ENCODE measurements at regions not wholly inside any gene's neighbourhood (a gene's known extent, or its start where the extent isn't known, plus 50 kb on each side); places are given as distances from the start of the nearest gene placed in this dataset.
"Not testable (repeated sequence)": the region's sequence is repeated elsewhere in the genome, so short reads cannot be mapped to it uniquely, and the experiment has no call there.

- TF ChIP-seq POLR2A (IDR thresholded peaks at IDR 0.05) (no peak), EP300 (IDR thresholded peaks at IDR 0.05) (no peak), CTCF (IDR thresholded peaks at IDR 0.05) (no peak)
- no peak for DNase-seq (ENCODE audit: low spot score in 2 of 2)
- H3K27me3 ChIP-seq: no peaks in the 10 kb centered on the region
- H3K4me3 ChIP-seq: no peak overlapping the region
- H3K9me3 ChIP-seq: peaks cover 0 to 49% (median 6%) of the 10 kb centered on the region in 4 donors
- 55 to 61% methylated on average over 2 of the region's 2 CpGs for WGBS, 2 donors
- H3K27ac ChIP-seq: no peak overlapping the region
- H3K36me3 ChIP-seq: no peaks in the 10 kb centered on the region
- no peaks in the 10 kb centered on the region for H3K4me1 ChIP-seq
Measured at GRCh38 chr1:157213836-157214235, 75.6 kb upstream of the ETV3 start.

- no peak for TF ChIP-seq EP300 (IDR thresholded peaks at IDR 0.05)
- no peak for TF ChIP-seq CTCF (IDR thresholded peaks at IDR 0.05)
- TF ChIP-seq POLR2A (IDR thresholded peaks at IDR 0.05): no peak
- 57 to 61% methylated on average over 2 of the region's 2 CpGs for WGBS, 2 donors
- peaks cover 0 to 35% (median 6%) of the 10 kb centered on the region in 4 donors for H3K9me3 ChIP-seq
Measured at GRCh38 chr1:157209514-157209913, 71.3 kb upstream of the ETV3 start.

GRCh38 chr1:157205982-157206381 lies 67.8 kb upstream of the ETV3 start:
- not testable (repeated sequence) for H3K4me1 ChIP-seq; H3K36me3 ChIP-seq; H3K4me3 ChIP-seq; H3K27me3 ChIP-seq; H3K9me3 ChIP-seq; H3K27ac ChIP-seq; DNase-seq (ENCODE audit: low spot score in 2 of 2)
- WGBS, 2 donors: 88 to 93% methylated on average over 3 of the region's 3 CpGs

More at GRCh38 chr1:157209514-157209913, 71.3 kb upstream of the ETV3 start:
- Histone ChIP-seq H3K4me1 (no peaks in the 10 kb centered on the region), H3K4me3 (no peak overlapping the region), H3K36me3 (no peaks in the 10 kb centered on the region), H3K27ac (no peak overlapping the region), H3K27me3 (no peaks in the 10 kb centered on the region)
- DNase-seq (ENCODE audit: low spot score in 2 of 2): no peak

GRCh38 chr1:157203166-157203565 lies 65.0 kb upstream of the ETV3 start:
- Histone ChIP-seq H3K27ac (no peak overlapping the region), H3K36me3 (no peaks in the 10 kb centered on the region)
- TF ChIP-seq EP300 (IDR thresholded peaks at IDR 0.05) (no peak), CTCF (IDR thresholded peaks at IDR 0.05) (no peak), POLR2A (IDR thresholded peaks at IDR 0.05) (no peak)

GRCh38 chr1:157202331-157202730 lies 64.1 kb upstream of the ETV3 start:
- no peak for TF ChIP-seq CTCF (IDR thresholded peaks at IDR 0.05)
- TF ChIP-seq POLR2A (IDR thresholded peaks at IDR 0.05): no peak
- TF ChIP-seq EP300 (IDR thresholded peaks at IDR 0.05): no peak
- Histone ChIP-seq H3K36me3 (no peaks in the 10 kb centered on the region), H3K9me3 (no peaks in the 10 kb centered on the region), H3K4me1 (no peaks in the 10 kb centered on the region), H3K27me3 (no peaks in the 10 kb centered on the region), H3K4me3 (no peak overlapping the region), H3K27ac (no peak overlapping the region)
- 37 to 38% methylated on average over 5 of the region's 5 CpGs for WGBS, 2 donors
- DNase-seq (ENCODE audit: low spot score in 2 of 2): no peak

More at GRCh38 chr1:157203166-157203565, 65.0 kb upstream of the ETV3 start:
- WGBS, 2 donors: 79 to 88% methylated on average over 5 of the region's 5 CpGs
- H3K27me3 ChIP-seq: no peaks in the 10 kb centered on the region
- DNase-seq (ENCODE audit: low spot score in 2 of 2): no peak
- no peaks in the 10 kb centered on the region for H3K4me1 ChIP-seq
- H3K4me3 ChIP-seq: no peak overlapping the region
- no peaks in the 10 kb centered on the region for H3K9me3 ChIP-seq

GRCh38 chr1:157201767-157202166 lies 63.6 kb upstream of the ETV3 start:
- 80 to 87% methylated on average over 4 of the region's 4 CpGs for WGBS, 2 donors
- Histone ChIP-seq H3K27me3 (no peaks in the 10 kb centered on the region), H3K9me3 (no peaks in the 10 kb centered on the region), H3K4me1 (no peaks in the 10 kb centered on the region), H3K27ac (no peak overlapping the region), H3K4me3 (no peak overlapping the region), H3K36me3 (no peaks in the 10 kb centered on the region)
- TF ChIP-seq POLR2A (IDR thresholded peaks at IDR 0.05) (no peak), EP300 (IDR thresholded peaks at IDR 0.05) (no peak), CTCF (IDR thresholded peaks at IDR 0.05) (no peak)
- no peak for DNase-seq (ENCODE audit: low spot score in 2 of 2)

All from tibial nerve (tissue), 4 donors.